Activated T-helper 1 cell treated with anti-CD3 and anti-CD28 coated beads, Interleukin-12 subunit alpha, Interleukin-12 subunit beta, Interleukin-2, Interleukin-4 antibody, amounts not matched to agents 30 ng/mL and 10 ng/mL and 1 ng/mL, durations not matched to agents 14 hours and 24 hours and 36 hours (primary cell): ENCODE measurements at regions not wholly inside any gene's neighbourhood (a gene's known extent, or its start where the extent isn't known, plus 50 kb on each side); places are given as distances from the start of the nearest gene placed in this dataset.
"Not testable (repeated sequence)": the region's sequence is repeated elsewhere in the genome, so short reads cannot be mapped to it uniquely, and the experiment has no call there.

ENCODE experiments used
- DNase-seq: peaks from one replicate; pipeline ENCODE4 v3.0.0; 2021; ENCODE audit warnings: low spot score
- H3K27ac Mint-ChIP-seq: one replicate; pipeline ENCODE4 v1.8.0; 2021; ENCODE audit warnings: mild to moderate bottlenecking, mixed read lengths
- H3K27me3 Mint-ChIP-seq: one replicate; pipeline ENCODE4 v1.8.0; 2022; ENCODE audit warnings: mild to moderate bottlenecking, moderate library complexity, mixed read lengths; ENCODE audit not compliant: insufficient read depth
- H3K36me3 Mint-ChIP-seq: one replicate; pipeline ENCODE4 v1.8.0; 2021; ENCODE audit warnings: low read depth, mixed read lengths
- H3K4me1 Mint-ChIP-seq: one replicate; pipeline ENCODE4 v1.8.0; 2021; ENCODE audit warnings: low read depth, mixed read lengths
- H3K4me3 Mint-ChIP-seq: one replicate; pipeline ENCODE4 v1.8.0; 2021; ENCODE audit warnings: mild to moderate bottlenecking, moderate library complexity, mixed read lengths
- H3K9me3 Mint-ChIP-seq: one replicate; pipeline ENCODE4 v1.8.0; 2021; ENCODE audit warnings: mixed read lengths
- intact Hi-C: fragments of 100-400 bp; cut with micrococcal nuclease; formaldehyde crosslinking; loops from one replicate; pipeline ENCODE4 v1.15.1; 2024

- DNase-seq, result no peak
- no peaks in the 10 kb centered on the region for H3K27me3 Mint-ChIP-seq
- no peak overlapping the region for H3K4me3 Mint-ChIP-seq
- H3K4me1 Mint-ChIP-seq, result no peaks in the 10 kb centered on the region
- intact Hi-C loops, result no loop called here
- H3K36me3 Mint-ChIP-seq, result no peaks in the 10 kb centered on the region
- no peaks in the 10 kb centered on the region for H3K9me3 Mint-ChIP-seq
- no peak overlapping the region for H3K27ac Mint-ChIP-seq
These were observed 392.8 kb downstream of the PTH2R start for GRCh38 chr2:208799397-208799796.

DNA sequence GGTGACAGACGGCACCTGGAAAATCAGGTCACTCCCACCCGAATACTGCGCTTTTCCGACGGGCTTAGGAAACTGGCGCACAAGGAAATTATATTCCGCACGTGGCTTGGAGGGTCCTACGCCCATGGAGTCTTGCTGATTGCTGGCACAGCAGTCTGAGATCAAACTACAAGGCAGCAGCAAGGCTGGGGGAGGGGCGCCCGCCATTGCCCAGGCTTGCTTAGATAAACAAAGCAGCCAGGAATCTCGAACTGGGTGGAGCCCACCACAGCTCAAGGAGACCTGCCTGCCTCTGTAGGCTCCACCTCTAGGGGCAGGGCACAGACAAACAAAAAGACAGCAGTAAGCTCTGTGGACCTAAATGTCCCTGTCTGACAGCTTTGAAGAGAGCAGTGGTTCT, 394.3 kb downstream of the PTH2R start:
- not testable (repeated sequence) for DNase-seq

GRCh38 chr2:208807756-208808155, 401.2 kb downstream of the PTH2R start:
- H3K9me3 Mint-ChIP-seq, result no peaks in the 10 kb centered on the region
- intact Hi-C loops, result no loop called here
- H3K27ac Mint-ChIP-seq, result no peak overlapping the region
- no peak for DNase-seq
- H3K27me3 Mint-ChIP-seq, result no peaks in the 10 kb centered on the region
- H3K4me1 Mint-ChIP-seq, result no peaks in the 10 kb centered on the region
- no peaks in the 10 kb centered on the region for H3K36me3 Mint-ChIP-seq
- H3K4me3 Mint-ChIP-seq, result no peak overlapping the region

More for the DNA sequence above, 394.3 kb downstream of the PTH2R start:
- H3K4me1 Mint-ChIP-seq, H3K27me3 Mint-ChIP-seq, H3K9me3 Mint-ChIP-seq, H3K27ac Mint-ChIP-seq, H3K4me3 Mint-ChIP-seq, intact Hi-C loops, H3K36me3 Mint-ChIP-seq: not testable (repeated sequence)

DNA sequence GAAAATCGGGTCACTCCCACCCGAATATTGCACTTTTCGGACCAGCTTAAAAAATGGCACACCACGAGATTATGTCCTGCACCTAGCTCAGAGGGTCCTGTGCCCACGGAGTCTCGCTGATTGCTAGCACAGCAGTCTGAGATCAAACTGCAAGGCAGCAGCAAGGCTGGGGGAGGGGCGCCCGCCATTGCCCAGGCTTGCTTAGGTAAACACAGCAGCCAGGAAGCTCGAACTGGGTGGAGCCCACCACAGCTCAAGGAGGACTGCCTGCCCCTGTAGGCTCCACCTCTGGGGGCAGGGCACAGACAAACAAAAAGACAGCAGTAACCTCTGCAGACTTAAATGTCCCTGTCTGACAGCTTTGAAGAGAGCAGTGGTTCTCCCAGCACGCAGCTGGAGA, 405.3 kb downstream of the PTH2R start:
- H3K27me3 Mint-ChIP-seq, result not testable (repeated sequence)

DNA sequence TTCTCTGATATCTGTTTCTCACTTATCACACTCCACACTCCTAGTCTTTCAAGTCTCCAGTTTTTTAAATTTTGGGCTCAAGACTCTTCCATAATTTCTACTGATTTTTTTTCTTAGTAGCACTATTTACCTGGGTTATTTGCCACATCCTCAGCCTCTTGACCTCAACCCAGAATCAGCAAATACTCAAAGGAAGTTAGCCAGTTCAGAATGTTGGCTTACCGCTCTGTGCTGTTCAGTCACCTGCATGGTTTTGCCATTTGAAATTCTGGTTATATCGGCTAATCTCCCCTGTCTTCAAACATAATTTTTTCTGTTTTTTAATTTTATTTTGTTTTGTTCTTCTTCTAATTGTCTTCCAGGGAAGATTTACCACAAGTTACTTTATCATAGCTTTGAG, 412.6 kb downstream of the PTH2R start:
- no peak for DNase-seq
- H3K4me1 Mint-ChIP-seq, result no peaks in the 10 kb centered on the region
- intact Hi-C loops, result no loop called here
- H3K9me3 Mint-ChIP-seq, result no peaks in the 10 kb centered on the region
- H3K36me3 Mint-ChIP-seq, result no peaks in the 10 kb centered on the region
- H3K27me3 Mint-ChIP-seq, result no peaks in the 10 kb centered on the region
- H3K4me3 Mint-ChIP-seq, result no peak overlapping the region
- no peak overlapping the region for H3K27ac Mint-ChIP-seq

More for the DNA sequence above, 405.3 kb downstream of the PTH2R start:
- H3K9me3 Mint-ChIP-seq, H3K4me3 Mint-ChIP-seq, intact Hi-C loops, H3K4me1 Mint-ChIP-seq, H3K27ac Mint-ChIP-seq, DNase-seq, H3K36me3 Mint-ChIP-seq: not testable (repeated sequence)

- H3K9me3 Mint-ChIP-seq, result no peaks in the 10 kb centered on the region
- intact Hi-C loops, result no loop called here
- H3K27ac Mint-ChIP-seq, result no peak overlapping the region
These were observed 413.6 kb downstream of the PTH2R start for GRCh38 chr2:208820014-208820688.

GRCh38 chr2:208827109-208827508, 420.5 kb downstream of the PTH2R start:
- intact Hi-C loops, result no loop called here

More at GRCh38 chr2:208820014-208820688, 413.6 kb downstream of the PTH2R start:
- H3K27me3 Mint-ChIP-seq, result no peaks in the 10 kb centered on the region
- H3K4me1 Mint-ChIP-seq, result no peaks in the 10 kb centered on the region
- no peak overlapping the region for H3K4me3 Mint-ChIP-seq
- no peak for DNase-seq
- H3K36me3 Mint-ChIP-seq, result no peaks in the 10 kb centered on the region

GRCh38 chr2:208827549-208828221, 421.1 kb downstream of the PTH2R start:
- no peak for DNase-seq
- intact Hi-C loops, result no loop called here
- H3K27me3 Mint-ChIP-seq, result no peaks in the 10 kb centered on the region
- H3K36me3 Mint-ChIP-seq, result no peaks in the 10 kb centered on the region
- peaks cover 7% of the 10 kb centered on the region for H3K9me3 Mint-ChIP-seq
- no peak overlapping the region for H3K27ac Mint-ChIP-seq
- H3K4me3 Mint-ChIP-seq, result no peak overlapping the region
- no peaks in the 10 kb centered on the region for H3K4me1 Mint-ChIP-seq

More at GRCh38 chr2:208827109-208827508, 420.5 kb downstream of the PTH2R start:
- no peaks in the 10 kb centered on the region for H3K4me1 Mint-ChIP-seq
- H3K36me3 Mint-ChIP-seq, result no peaks in the 10 kb centered on the region
- H3K4me3 Mint-ChIP-seq, result no peak overlapping the region
- H3K27me3 Mint-ChIP-seq, result no peaks in the 10 kb centered on the region
- no peak for DNase-seq
- H3K27ac Mint-ChIP-seq, result no peak overlapping the region
- peaks cover 7% of the 10 kb centered on the region for H3K9me3 Mint-ChIP-seq

- no peaks in the 10 kb centered on the region for H3K36me3 Mint-ChIP-seq
These were observed 423.6 kb downstream of the PTH2R start for GRCh38 chr2:208830203-208830602.

GRCh38 chr2:208847651-208848050, 441.1 kb downstream of the PTH2R start:
- H3K27ac Mint-ChIP-seq, result no peak overlapping the region
- intact Hi-C loops, result no loop called here
- H3K36me3 Mint-ChIP-seq, result no peaks in the 10 kb centered on the region
- H3K27me3 Mint-ChIP-seq, result no peaks in the 10 kb centered on the region
- H3K4me3 Mint-ChIP-seq, result no peak overlapping the region
- no peaks in the 10 kb centered on the region for H3K4me1 Mint-ChIP-seq
- no peak for DNase-seq
- peaks cover 3% of the 10 kb centered on the region for H3K9me3 Mint-ChIP-seq

More at GRCh38 chr2:208830203-208830602, 423.6 kb downstream of the PTH2R start:
- Mint-ChIP-seq H3K4me1 (no peaks in the 10 kb centered on the region), H3K4me3 (no peak overlapping the region), H3K27ac (no peak overlapping the region), H3K27me3 (no peaks in the 10 kb centered on the region), H3K9me3 (peaks cover 7% of the 10 kb centered on the region)
- intact Hi-C loops, result no loop called here
- no peak for DNase-seq

- Mint-ChIP-seq H3K4me1 (no peaks in the 10 kb centered on the region), H3K4me3 (no peak overlapping the region), H3K27ac (no peak overlapping the region), H3K9me3 (peaks cover 11% of the 10 kb centered on the region), H3K36me3 (no peaks in the 10 kb centered on the region), H3K27me3 (no peaks in the 10 kb centered on the region)
- intact Hi-C loops, result no loop called here
- no peak for DNase-seq
These were observed 448.1 kb downstream of the PTH2R start for GRCh38 chr2:208854717-208855116.

GRCh38 chr2:208867374-208867773, 460.8 kb downstream of the PTH2R start:
- intact Hi-C loops, result no loop called here
- no peak overlapping the region for H3K4me3 Mint-ChIP-seq
- no peak for DNase-seq
- H3K36me3 Mint-ChIP-seq, result no peaks in the 10 kb centered on the region
- H3K4me1 Mint-ChIP-seq, result no peaks in the 10 kb centered on the region
- no peak overlapping the region for H3K27ac Mint-ChIP-seq
- no peaks in the 10 kb centered on the region for H3K9me3 Mint-ChIP-seq
- H3K27me3 Mint-ChIP-seq, result no peaks in the 10 kb centered on the region

GRCh38 chr2:208872591-208872990, 466.0 kb downstream of the PTH2R start:
- Mint-ChIP-seq H3K27me3 (no peaks in the 10 kb centered on the region), H3K4me1 (no peaks in the 10 kb centered on the region), H3K36me3 (no peaks in the 10 kb centered on the region), H3K9me3 (no peaks in the 10 kb centered on the region), H3K4me3 (no peak overlapping the region), H3K27ac (no peak overlapping the region)
- intact Hi-C loops, result no loop called here
- no peak for DNase-seq
